HG02870 (cell line): ENCODE measurements at regions not wholly inside any gene's neighbourhood (a gene's known extent, or its start where the extent isn't known, plus 50 kb on each side); places are given as distances from the start of the nearest gene placed in this dataset.

Source experiments
- ATAC-seq: cut with Tn5 transposase; IDR thresholded peaks from one replicate; pipeline ENCODE4 v1.9.1; 2021; ENCODE audit warnings: mild to moderate bottlenecking, moderate library complexity; ENCODE audit not compliant: unreplicated experiment

GRCh38 chr21:16594191-16594590 is 864.4 kb downstream of the USP25 start:
- no peak for ATAC-seq

- no peak for ATAC-seq
Observed at GRCh38 chr21:16596369-16596768, 866.6 kb downstream of the USP25 start.

GRCh38 chr21:16597753-16598152 is 868.0 kb downstream of the USP25 start:
- ATAC-seq, result no peak

- ATAC-seq, result no peak
Observed at GRCh38 chr21:16605597-16605996, 875.8 kb downstream of the USP25 start.

GRCh38 chr21:16606271-16606670 is 876.5 kb downstream of the USP25 start:
- ATAC-seq, result no peak

- ATAC-seq, result no peak
Observed at GRCh38 chr21:16608209-16608830, 878.5 kb downstream of the USP25 start.

GRCh38 chr21:16619281-16619680 is 889.5 kb downstream of the USP25 start:
- no peak for ATAC-seq

GRCh38 chr21:16620786-16621320 is 891.1 kb downstream of the USP25 start:
- no peak for ATAC-seq

GRCh38 chr21:16624479-16625118 is 888.2 kb upstream of the CXADR start:
- no peak for ATAC-seq

GRCh38 chr21:16625491-16625890 is 887.4 kb upstream of the CXADR start:
- ATAC-seq, result no peak

- no peak for ATAC-seq
Observed at GRCh38 chr21:16633831-16634459, 878.9 kb upstream of the CXADR start.

- no peak for ATAC-seq
Observed at GRCh38 chr21:16634515-16634914, 878.3 kb upstream of the CXADR start.

GRCh38 chr21:16640297-16641027 is 872.4 kb upstream of the CXADR start:
- ATAC-seq, result no peak

- no peak for ATAC-seq
Observed at GRCh38 chr21:16642353-16642752, 870.5 kb upstream of the CXADR start.

GRCh38 chr21:16644685-16645084 is 868.2 kb upstream of the CXADR start:
- no peak for ATAC-seq

- ATAC-seq, result no peak
Observed at GRCh38 chr21:16650714-16651366, 862.0 kb upstream of the CXADR start.

- ATAC-seq, result no peak
Observed at GRCh38 chr21:16651956-16652355, 860.9 kb upstream of the CXADR start.

- ATAC-seq, result no peak
Observed at GRCh38 chr21:16663436-16663835, 849.4 kb upstream of the CXADR start.

GRCh38 chr21:16667395-16667794 is 845.4 kb upstream of the CXADR start:
- ATAC-seq, result no peak

GRCh38 chr21:16674949-16675348 is 837.9 kb upstream of the CXADR start:
- ATAC-seq, result no peak

- ATAC-seq, result no peak
Observed at GRCh38 chr21:16676391-16676790, 836.5 kb upstream of the CXADR start.
